C4-2B (cell line): ENCODE measurements at regions not wholly inside any gene's neighbourhood (a gene's known extent, or its start where the extent isn't known, plus 50 kb on each side); places are given as distances from the start of the nearest gene placed in this dataset.
A peak's percentile ranks its signal among the peaks of the same experiment; 100 is the strongest.

Experiments
- H3K27ac ChIP-seq: fragments of 450-650 bp; 2 replicates; pipeline ENCODE4 v1.5.1; 2017
- ZFX ChIP-seq: fragments of 450-650 bp; IDR thresholded peaks from 2 replicates; pipeline ENCODE4 v1.6.1; 2017
- TF ChIP-seq, protein P1 (sequence below): fragments of 450-650 bp; conservative IDR thresholded peaks from 2 replicates; pipeline ENCODE4 v1.5.1; 2017; ENCODE audit warnings: mild to moderate bottlenecking

DNA sequence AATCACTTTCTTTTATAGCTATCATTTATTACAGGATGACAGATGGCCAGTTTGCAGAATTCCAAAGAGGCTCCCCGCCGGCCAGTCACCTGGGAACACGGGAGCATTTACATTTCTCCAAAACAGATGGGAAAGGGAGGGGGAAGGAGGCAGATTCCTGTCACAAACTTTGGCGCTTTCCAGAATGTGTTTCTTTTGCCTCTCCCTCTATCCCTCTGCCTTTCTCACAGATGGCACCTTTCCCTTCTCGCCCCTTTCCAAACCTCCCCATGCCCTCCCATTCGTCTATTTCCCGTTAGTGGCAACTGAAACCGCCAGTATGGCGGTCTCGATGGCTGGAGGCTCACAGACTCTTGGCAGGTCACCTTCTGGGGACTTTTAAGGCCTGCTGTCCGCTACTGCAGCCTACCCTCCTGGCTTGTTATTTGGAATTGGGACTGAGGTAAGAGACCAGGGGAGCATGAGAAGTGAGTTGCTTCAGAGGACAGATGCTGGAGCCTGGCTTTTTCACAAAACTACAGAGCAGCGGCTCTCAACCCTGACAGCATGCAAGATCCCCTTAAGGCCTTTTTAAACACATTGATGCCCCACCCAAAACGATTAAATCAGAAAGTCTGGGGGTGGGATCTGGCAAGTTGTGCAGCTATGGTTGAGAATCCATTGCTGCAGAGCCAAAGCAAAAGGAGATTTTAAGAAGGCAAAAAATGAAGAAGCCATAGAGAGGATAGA lies 161.5 kb upstream of the VASH1 start:
- TF ChIP-seq ZFX, result no peak
- TF ChIP-seq, protein P1, sequence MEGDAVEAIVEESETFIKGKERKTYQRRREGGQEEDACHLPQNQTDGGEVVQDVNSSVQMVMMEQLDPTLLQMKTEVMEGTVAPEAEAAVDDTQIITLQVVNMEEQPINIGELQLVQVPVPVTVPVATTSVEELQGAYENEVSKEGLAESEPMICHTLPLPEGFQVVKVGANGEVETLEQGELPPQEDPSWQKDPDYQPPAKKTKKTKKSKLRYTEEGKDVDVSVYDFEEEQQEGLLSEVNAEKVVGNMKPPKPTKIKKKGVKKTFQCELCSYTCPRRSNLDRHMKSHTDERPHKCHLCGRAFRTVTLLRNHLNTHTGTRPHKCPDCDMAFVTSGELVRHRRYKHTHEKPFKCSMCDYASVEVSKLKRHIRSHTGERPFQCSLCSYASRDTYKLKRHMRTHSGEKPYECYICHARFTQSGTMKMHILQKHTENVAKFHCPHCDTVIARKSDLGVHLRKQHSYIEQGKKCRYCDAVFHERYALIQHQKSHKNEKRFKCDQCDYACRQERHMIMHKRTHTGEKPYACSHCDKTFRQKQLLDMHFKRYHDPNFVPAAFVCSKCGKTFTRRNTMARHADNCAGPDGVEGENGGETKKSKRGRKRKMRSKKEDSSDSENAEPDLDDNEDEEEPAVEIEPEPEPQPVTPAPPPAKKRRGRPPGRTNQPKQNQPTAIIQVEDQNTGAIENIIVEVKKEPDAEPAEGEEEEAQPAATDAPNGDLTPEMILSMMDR, result no peak
- H3K27ac ChIP-seq, result no peak overlapping the region

DNA sequence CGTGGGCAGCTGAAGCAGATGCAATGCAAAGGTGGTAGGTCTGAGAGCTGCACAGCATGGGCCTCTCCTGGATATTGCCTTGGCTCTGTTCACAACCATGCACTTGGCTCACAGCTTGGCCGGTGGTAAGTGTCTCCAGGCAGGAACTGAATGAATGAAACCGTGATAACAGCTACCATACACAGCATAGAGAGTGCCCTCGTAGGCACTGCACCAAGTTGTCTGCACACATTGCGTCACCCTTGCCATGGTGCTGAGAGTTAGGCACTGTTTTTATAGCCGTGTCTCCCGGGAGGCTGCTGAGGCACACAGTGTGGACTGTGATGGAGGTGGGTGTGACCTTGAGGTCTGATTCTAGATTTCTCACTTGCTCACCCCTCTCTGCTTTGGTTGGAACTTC lies 157.6 kb upstream of the VASH1 start:
- TF ChIP-seq, protein P1, result no peak
- no peak for TF ChIP-seq ZFX
- H3K27ac ChIP-seq, result no peak overlapping the region

- H3K27ac ChIP-seq, result no peak overlapping the region
- TF ChIP-seq, protein P1, result no peak
- no peak for TF ChIP-seq ZFX
Observed at GRCh38 chr14:76607510-76607909, 153.8 kb upstream of the VASH1 start.

GRCh38 chr14:76612654-76613053 lies 148.6 kb upstream of the VASH1 start:
- TF ChIP-seq ZFX, result no peak
- TF ChIP-seq, protein P1, result no peak
- peak overlapping the region; percentile 22; the same call in 1 of the 2 replicates for H3K27ac ChIP-seq

DNA sequence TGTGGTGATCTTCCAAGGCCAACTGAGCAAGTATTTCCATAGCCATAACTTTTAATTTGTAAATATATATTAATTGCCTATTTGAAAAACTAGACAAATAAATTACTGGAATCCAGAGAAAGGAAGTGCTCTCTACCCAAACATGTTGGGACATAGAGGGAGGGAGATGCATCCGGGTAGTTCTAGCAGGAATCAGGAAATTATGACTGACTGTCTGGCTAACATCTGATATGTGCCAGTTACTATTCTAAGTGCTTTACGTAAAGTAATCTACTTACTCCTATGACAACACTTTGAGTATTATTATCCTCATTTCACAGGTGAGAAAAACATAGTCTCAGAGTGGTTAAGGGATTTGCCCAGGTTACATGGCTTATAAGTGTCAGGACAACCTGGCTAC lies 147.7 kb upstream of the VASH1 start:
- TF ChIP-seq, protein P1, result no peak
- no peak for TF ChIP-seq ZFX
- peak overlapping the region; percentile 22; the same call in 1 of the 2 replicates for H3K27ac ChIP-seq

DNA sequence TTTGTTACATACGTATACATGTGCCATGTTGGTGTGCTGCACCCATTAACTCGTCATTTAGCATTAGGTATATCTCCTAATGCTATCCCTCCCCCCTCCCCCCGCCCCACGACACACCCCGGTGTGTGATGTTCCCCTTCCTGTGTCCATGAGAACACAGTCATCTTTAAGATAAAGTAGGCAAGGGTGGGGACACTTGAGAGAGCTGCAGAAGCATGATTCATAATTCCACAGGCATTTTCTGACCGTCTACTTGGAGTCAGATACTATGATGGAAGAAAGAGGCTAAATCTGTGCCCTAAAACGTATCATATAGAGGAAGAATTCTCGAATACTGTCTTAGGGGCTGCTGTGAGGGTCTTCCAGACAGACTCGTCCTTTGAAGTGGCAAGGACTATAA lies 145.9 kb upstream of the VASH1 start:
- TF ChIP-seq, protein P1, result no peak
- no peak for TF ChIP-seq ZFX
- no peak overlapping the region for H3K27ac ChIP-seq

GRCh38 chr14:76617440-76617839 lies 143.8 kb upstream of the VASH1 start:
- no peak for TF ChIP-seq ZFX
- TF ChIP-seq, protein P1, result no peak

More at GRCh38 chr14:76617440-76617839, 143.8 kb upstream of the VASH1 start:
- no peak overlapping the region for H3K27ac ChIP-seq
